ENCODE measurements at regions not wholly inside any gene's neighbourhood (a gene's known extent, or its start where the extent isn't known, plus 50 kb on each side); places are given as distances from the start of the nearest gene placed in this dataset.

- BruUV-seq (replicated peaks): no TSS peak
- no peak for DNase-seq (ENCODE audit: low read depth, low spot score)
- no peak overlapping the region for H3K4me3 ChIP-seq (ENCODE audit: low read depth in 2 of 2, low read length in 2 of 2)
- POLR2A ChIA-PET: no interaction called here
- in situ Hi-C loops (cut with HindIII; ENCODE audit: low pct_unique_long_range_greater_than_20kb, low sequenced_read_pairs): no loop called here
- no peak for ATAC-seq
- H3K36me3 ChIP-seq (ENCODE audit: control insufficient read depth, insufficient read depth, low read length): no peaks in the 10 kb centered on the region
- H3K27me3 ChIP-seq (ENCODE audit: control insufficient read depth, insufficient read depth, low read length): no peaks in the 10 kb centered on the region
- H3K27ac ChIP-seq (ENCODE audit: low read length): no peak overlapping the region
- TF ChIP-seq SIN3A (IDR thresholded peaks at IDR 0.05; ENCODE audit: borderline replicate concordance, insufficient read depth, low read depth, low read length): no peak
- TF ChIP-seq REST (IDR thresholded peaks at IDR 0.05; ENCODE audit: insufficient read depth in 1 of 2, low read depth in 2 of 2, low read length in 1 of 2): no peak
- TF ChIP-seq POLR2AphosphoS5 (IDR thresholded peaks at IDR 0.05; ENCODE audit: low read depth, low read length): no peak
- TF ChIP-seq TCF7L2 (IDR thresholded peaks at IDR 0.05; ENCODE audit: low read depth, low read length): no peak
- TF ChIP-seq CTCF (IDR thresholded peaks at IDR 0.05): no peak
- intact Hi-C loops (cut with micrococcal nuclease; ENCODE audit: unreplicated experiment): no loop called here
- no peaks in the 10 kb centered on the region for H3K4me1 ChIP-seq (ENCODE audit: control insufficient read depth, insufficient read depth, low read length)
- no peaks in the 10 kb centered on the region for H3K9me3 ChIP-seq (ENCODE audit: control insufficient read depth, insufficient read depth, low read depth, low read length)
- CTCF ChIA-PET: no interaction called here
Measured at GRCh38 chr4:53778155-53778554, 186.9 kb upstream of the LNX1 start.

- no peaks in the 10 kb centered on the region for H3K36me3 ChIP-seq (ENCODE audit: control insufficient read depth, insufficient read depth, low read length)
- no peak for DNase-seq (ENCODE audit: low read depth, low spot score)
- no TSS peak for BruUV-seq (replicated peaks)
- H3K9me3 ChIP-seq (ENCODE audit: control insufficient read depth, insufficient read depth, low read depth, low read length): no peaks in the 10 kb centered on the region
- no peak overlapping the region for H3K4me3 ChIP-seq (ENCODE audit: low read depth in 2 of 2, low read length in 2 of 2)
- no peak for TF ChIP-seq TCF7L2 (IDR thresholded peaks at IDR 0.05; ENCODE audit: low read depth, low read length)
- ChIA-PET CTCF (no interaction called here), POLR2A (no interaction called here)
- H3K27me3 ChIP-seq (ENCODE audit: control insufficient read depth, insufficient read depth, low read length): no peaks in the 10 kb centered on the region
- no peak for ATAC-seq
- no peaks in the 10 kb centered on the region for H3K4me1 ChIP-seq (ENCODE audit: control insufficient read depth, insufficient read depth, low read length)
- H3K27ac ChIP-seq (ENCODE audit: low read length): no peak overlapping the region
- intact Hi-C loops (cut with micrococcal nuclease; ENCODE audit: unreplicated experiment): no loop called here
- in situ Hi-C loops (cut with HindIII; ENCODE audit: low pct_unique_long_range_greater_than_20kb, low sequenced_read_pairs): no loop called here
Measured at GRCh38 chr4:53777244-53777984, 186.1 kb upstream of the LNX1 start.

GRCh38 chr4:53776141-53776540, 184.9 kb upstream of the LNX1 start:
- Histone ChIP-seq H3K4me1 (ENCODE audit: control insufficient read depth, insufficient read depth, low read length) (no peaks in the 10 kb centered on the region), H3K27ac (ENCODE audit: low read length) (no peak overlapping the region), H3K27me3 (ENCODE audit: control insufficient read depth, insufficient read depth, low read length) (no peaks in the 10 kb centered on the region), H3K36me3 (ENCODE audit: control insufficient read depth, insufficient read depth, low read length) (no peaks in the 10 kb centered on the region), H3K9me3 (ENCODE audit: control insufficient read depth, insufficient read depth, low read depth, low read length) (no peaks in the 10 kb centered on the region), H3K4me3 (ENCODE audit: low read depth in 2 of 2, low read length in 2 of 2) (no peak overlapping the region)
- DNase-seq (ENCODE audit: low read depth, low spot score) (no peak), ATAC-seq (no peak)
- no peak for TF ChIP-seq CTCF (IDR thresholded peaks at IDR 0.05)
- no peak for TF ChIP-seq TCF7L2 (IDR thresholded peaks at IDR 0.05; ENCODE audit: low read depth, low read length)
- TF ChIP-seq REST (IDR thresholded peaks at IDR 0.05; ENCODE audit: insufficient read depth in 1 of 2, low read depth in 2 of 2, low read length in 1 of 2): no peak
- TF ChIP-seq SIN3A (IDR thresholded peaks at IDR 0.05; ENCODE audit: borderline replicate concordance, insufficient read depth, low read depth, low read length): no peak
- TF ChIP-seq POLR2AphosphoS5 (IDR thresholded peaks at IDR 0.05; ENCODE audit: low read depth, low read length): no peak
- intact Hi-C loops (cut with micrococcal nuclease; ENCODE audit: unreplicated experiment) (no loop called here), in situ Hi-C loops (cut with HindIII; ENCODE audit: low pct_unique_long_range_greater_than_20kb, low sequenced_read_pairs) (no loop called here)
- ChIA-PET CTCF (no interaction called here), POLR2A (no interaction called here)
- no TSS peak for BruUV-seq (replicated peaks)

All from Panc1 (cell line).